ENCODE measurements at regions not wholly inside any gene's neighbourhood (a gene's known extent, or its start where the extent isn't known, plus 50 kb on each side); places are given as distances from the start of the nearest gene placed in this dataset.

DNA sequence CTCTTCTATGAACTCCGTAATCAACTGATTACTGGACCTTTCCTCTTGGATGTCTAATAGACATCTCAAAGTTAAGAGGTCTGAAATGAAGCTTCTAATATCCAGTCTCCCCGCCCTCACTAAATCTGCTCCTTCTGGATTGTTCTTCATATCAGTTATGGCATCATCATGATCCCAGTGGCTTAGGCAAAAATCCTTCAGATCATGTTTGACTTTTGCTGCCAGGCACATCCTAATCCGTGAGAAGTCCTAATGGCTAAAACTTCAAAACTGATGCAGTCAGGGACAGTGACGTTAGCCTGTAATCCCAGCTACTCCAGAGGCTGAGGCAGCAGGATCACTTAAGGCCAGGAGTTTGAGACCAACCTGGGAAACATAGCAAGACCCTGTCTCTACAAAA is 55.1 kb upstream of the GUCY1A1 start:
- no peaks in the 10 kb centered on the region for H3K36me3 ChIP-seq (ENCODE audit: low read depth, missing control alignments)
- H3K9me3 ChIP-seq: no peaks in the 10 kb centered on the region
- no peak for TF ChIP-seq POLR2A (IDR thresholded peaks at IDR 0.05)
- TF ChIP-seq, protein P1, sequence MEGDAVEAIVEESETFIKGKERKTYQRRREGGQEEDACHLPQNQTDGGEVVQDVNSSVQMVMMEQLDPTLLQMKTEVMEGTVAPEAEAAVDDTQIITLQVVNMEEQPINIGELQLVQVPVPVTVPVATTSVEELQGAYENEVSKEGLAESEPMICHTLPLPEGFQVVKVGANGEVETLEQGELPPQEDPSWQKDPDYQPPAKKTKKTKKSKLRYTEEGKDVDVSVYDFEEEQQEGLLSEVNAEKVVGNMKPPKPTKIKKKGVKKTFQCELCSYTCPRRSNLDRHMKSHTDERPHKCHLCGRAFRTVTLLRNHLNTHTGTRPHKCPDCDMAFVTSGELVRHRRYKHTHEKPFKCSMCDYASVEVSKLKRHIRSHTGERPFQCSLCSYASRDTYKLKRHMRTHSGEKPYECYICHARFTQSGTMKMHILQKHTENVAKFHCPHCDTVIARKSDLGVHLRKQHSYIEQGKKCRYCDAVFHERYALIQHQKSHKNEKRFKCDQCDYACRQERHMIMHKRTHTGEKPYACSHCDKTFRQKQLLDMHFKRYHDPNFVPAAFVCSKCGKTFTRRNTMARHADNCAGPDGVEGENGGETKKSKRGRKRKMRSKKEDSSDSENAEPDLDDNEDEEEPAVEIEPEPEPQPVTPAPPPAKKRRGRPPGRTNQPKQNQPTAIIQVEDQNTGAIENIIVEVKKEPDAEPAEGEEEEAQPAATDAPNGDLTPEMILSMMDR (IDR thresholded peaks at IDR 0.05): no peak
- 88 to 92% methylated on average over 4 of the region's 4 CpGs for WGBS, 2 donors
- H3K4me1 ChIP-seq: no peaks in the 10 kb centered on the region
- H3K27ac ChIP-seq: no peak overlapping the region
- no peaks in the 10 kb centered on the region for H3K27me3 ChIP-seq
- DNase-seq: no peak
- intact Hi-C loops (cut with DNase I; ENCODE audit: low total_unique reads): no loop called here
- H3K4me3 ChIP-seq: no peak overlapping the region

DNA sequence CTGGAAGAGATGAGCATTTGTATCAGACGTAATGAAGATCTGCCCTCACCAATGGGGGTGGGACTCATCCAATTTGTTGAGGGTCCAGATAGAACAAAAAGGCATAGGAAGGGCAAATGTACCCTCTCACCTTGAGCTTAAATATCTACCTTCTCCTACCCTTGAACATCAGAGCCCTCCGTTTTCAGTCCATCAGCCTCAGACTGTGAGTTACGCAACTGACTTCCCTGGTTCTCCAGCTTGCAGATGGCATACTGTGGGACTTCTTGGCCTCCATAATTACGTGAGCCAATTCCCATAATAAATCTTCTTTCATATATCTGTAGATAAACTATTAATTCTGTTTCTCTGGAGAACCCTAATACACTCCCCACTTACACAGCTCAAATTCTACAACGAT is 56.5 kb upstream of the GUCY1A1 start:
- H3K4me3 ChIP-seq: no peak overlapping the region
- no peak for TF ChIP-seq POLR2A (IDR thresholded peaks at IDR 0.05)
- TF ChIP-seq, protein P1 (IDR thresholded peaks at IDR 0.05): no peak
- intact Hi-C loops (cut with DNase I; ENCODE audit: low total_unique reads): no loop called here
- H3K27ac ChIP-seq: no peak overlapping the region
- WGBS, 2 donors: 93% methylated on average over 5 of the region's 5 CpGs
- H3K36me3 ChIP-seq (ENCODE audit: low read depth, missing control alignments): no peaks in the 10 kb centered on the region
- no peaks in the 10 kb centered on the region for H3K27me3 ChIP-seq
- H3K4me1 ChIP-seq: no peaks in the 10 kb centered on the region
- no peak for DNase-seq
- no peaks in the 10 kb centered on the region for H3K9me3 ChIP-seq

DNA sequence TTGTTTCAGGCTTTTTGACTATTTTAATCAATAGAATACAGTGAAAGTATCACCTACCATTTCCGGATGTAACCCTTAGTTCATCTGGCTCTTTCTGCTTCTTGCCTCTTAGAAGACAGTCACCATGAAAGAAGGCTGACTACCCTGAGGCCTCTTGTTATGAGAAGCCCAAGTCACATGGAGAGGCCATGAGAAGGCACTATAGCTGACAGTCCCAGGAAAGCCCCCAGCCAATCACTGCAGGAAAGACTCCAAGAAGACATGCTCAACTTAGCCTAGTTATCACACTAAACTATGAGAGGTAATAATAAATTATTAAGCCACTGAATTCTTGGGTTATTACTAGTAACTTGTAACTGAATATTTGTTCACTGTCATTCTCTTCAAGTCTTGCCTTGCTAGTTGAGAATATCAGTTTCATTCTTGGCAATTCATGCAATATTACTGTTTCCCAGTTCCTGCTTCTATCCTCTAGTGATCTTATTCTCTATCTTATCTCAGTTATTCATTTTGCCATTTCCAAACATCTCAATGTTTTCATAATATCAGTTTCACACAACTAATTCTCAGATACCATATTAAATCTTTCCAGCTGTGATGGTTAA is 57.1 kb upstream of the GUCY1A1 start:
- intact Hi-C loops (cut with DNase I; ENCODE audit: low total_unique reads): no loop called here
- H3K27me3 ChIP-seq: no peaks in the 10 kb centered on the region
- no peaks in the 10 kb centered on the region for H3K36me3 ChIP-seq (ENCODE audit: low read depth, missing control alignments)
- no peaks in the 10 kb centered on the region for H3K9me3 ChIP-seq
- H3K27ac ChIP-seq: no peak overlapping the region
- 93 to 100% methylated on average over 1 of the region's 1 CpG for WGBS, 2 donors
- no peak overlapping the region for H3K4me3 ChIP-seq
- H3K4me1 ChIP-seq: no peaks in the 10 kb centered on the region
- DNase-seq: no peak
- TF ChIP-seq, protein P1 (IDR thresholded peaks at IDR 0.05): no peak
- no peak for TF ChIP-seq POLR2A (IDR thresholded peaks at IDR 0.05)

DNA sequence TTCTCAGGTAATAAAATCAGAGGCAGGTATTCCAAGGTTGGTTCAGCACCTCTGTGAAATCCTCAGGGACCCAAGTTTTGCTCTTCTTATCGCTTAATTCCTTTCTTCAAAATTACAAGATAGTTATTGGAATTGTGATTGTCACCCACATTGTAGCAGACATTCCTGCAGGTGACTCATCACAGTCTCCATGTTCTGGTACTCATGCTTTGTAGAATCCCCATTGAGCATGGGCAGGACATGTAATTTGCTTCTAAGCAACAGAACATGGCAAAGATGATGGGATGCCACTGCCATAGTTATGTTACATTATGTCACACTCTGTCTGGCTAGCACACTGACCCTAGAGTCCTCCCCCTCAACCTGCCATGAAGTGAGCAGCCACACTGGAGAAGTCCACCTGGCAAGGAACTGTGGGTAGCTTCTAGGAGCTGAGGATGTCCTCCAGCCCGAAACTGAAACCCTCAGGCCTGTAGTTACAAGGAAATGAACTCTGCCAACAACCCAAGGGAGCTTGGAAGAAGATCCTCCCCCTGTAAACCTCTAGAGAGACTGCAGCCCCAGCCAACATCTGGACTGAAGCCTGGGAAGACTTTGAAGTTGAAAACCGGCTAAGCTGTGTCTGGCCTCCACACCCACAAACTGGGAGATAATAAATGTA is 58.3 kb upstream of the GUCY1A1 start:
- Histone ChIP-seq H3K27me3 (no peaks in the 10 kb centered on the region), H3K36me3 (ENCODE audit: low read depth, missing control alignments) (no peaks in the 10 kb centered on the region), H3K9me3 (no peaks in the 10 kb centered on the region), H3K4me3 (no peak overlapping the region), H3K27ac (no peak overlapping the region), H3K4me1 (no peaks in the 10 kb centered on the region)
- no peak for DNase-seq
- intact Hi-C loops (cut with DNase I; ENCODE audit: low total_unique reads): no loop called here
- WGBS, 2 donors: 62 to 74% methylated on average over 3 of the region's 3 CpGs
- TF ChIP-seq POLR2A (IDR thresholded peaks at IDR 0.05): no peak
- TF ChIP-seq, protein P1 (IDR thresholded peaks at IDR 0.05): no peak

DNA sequence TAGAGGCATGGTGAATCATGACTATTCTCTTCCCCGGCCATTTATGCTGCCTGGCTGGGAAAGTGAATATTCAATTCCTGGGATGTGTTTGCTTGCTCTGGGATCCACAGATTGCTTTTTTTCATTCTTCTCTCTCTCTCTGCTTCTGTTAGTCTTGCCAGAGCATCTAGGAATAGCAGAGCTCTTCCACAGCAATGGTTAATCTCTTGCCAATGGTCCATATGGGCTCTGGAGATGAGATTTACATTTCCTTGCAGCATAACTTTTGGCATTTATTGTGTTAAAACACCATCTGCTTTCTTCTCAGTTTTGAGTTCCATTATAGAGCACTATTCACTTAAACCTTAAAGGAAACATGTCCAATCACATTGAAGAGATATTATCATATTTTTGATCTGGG is 59.2 kb upstream of the GUCY1A1 start:
- no peaks in the 10 kb centered on the region for H3K36me3 ChIP-seq (ENCODE audit: low read depth, missing control alignments)
- intact Hi-C loops (cut with DNase I; ENCODE audit: low total_unique reads): no loop called here
- H3K9me3 ChIP-seq: no peaks in the 10 kb centered on the region
- no peak overlapping the region for H3K4me3 ChIP-seq
- TF ChIP-seq, protein P1 (IDR thresholded peaks at IDR 0.05): no peak
- no peak for TF ChIP-seq POLR2A (IDR thresholded peaks at IDR 0.05)
- H3K27me3 ChIP-seq: no peaks in the 10 kb centered on the region
- WGBS, 2 donors: 100% methylated on average over 1 of the region's 1 CpG
- DNase-seq: no peak
- no peaks in the 10 kb centered on the region for H3K4me1 ChIP-seq
- no peak overlapping the region for H3K27ac ChIP-seq
